ENCODE measurements at regions not wholly inside any gene's neighbourhood (a gene's known extent, or its start where the extent isn't known, plus 50 kb on each side); places are given as distances from the start of the nearest gene placed in this dataset.

DNA sequence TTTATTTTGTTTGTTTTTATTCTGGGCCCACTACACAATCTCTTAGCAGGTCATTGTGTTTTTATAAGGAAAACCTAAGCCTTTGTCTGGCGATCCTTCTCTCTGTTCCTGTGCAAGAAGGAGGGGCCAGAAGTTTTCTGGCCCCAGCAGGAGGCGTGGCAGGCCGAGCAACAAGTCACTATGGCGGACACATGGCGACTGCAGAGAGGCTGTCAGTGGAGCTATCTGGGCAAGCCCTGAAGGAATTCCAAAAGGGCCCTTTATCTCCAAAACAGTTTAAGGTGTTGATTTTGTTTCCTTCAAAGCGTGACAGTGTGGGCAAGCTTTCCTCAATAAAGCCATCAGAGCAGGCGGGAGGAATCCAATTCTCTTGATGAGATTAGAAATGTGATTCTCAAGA is 118.8 kb upstream of the CTAGE1 start:
- Histone ChIP-seq H3K79me2 (ENCODE audit: low read depth) (no peaks in the 10 kb centered on the region), H3K9ac (no peak overlapping the region), H3K4me1 (peaks cover 8% of the 10 kb centered on the region), H3K27ac (no peak overlapping the region), H3K4me2 (peak overlapping the region; percentile 31), H3F3A (ENCODE audit: low read depth) (no peaks in the 10 kb centered on the region), H3K9me3 (ENCODE audit: low read depth) (no peaks in the 10 kb centered on the region), H4K20me1 (ENCODE audit: low read depth) (no peaks in the 10 kb centered on the region), H2AFZ (replicated peaks) (peak overlapping the region; percentile 86), H3K36me3 (no peaks in the 10 kb centered on the region), H3K4me3 (no peak overlapping the region), H3K27me3 (no peaks in the 10 kb centered on the region)
- peak; percentile 44 for DNase-seq (ENCODE audit: low spot score)
- H3K36me3 Mint-ChIP-seq, result no peaks in the 10 kb centered on the region
- H3K4me1 Mint-ChIP-seq, result peaks cover 6% of the 10 kb centered on the region
- peaks cover 2% of the 10 kb centered on the region for H3K27me3 Mint-ChIP-seq (ENCODE audit: insufficient read depth, low read depth)
- no peak overlapping the region for H3K27ac Mint-ChIP-seq
- no peak overlapping the region for H3K4me3 Mint-ChIP-seq
- TF ChIP-seq EZH2 (IDR thresholded peaks at IDR 0.05), result no peak
- no peak for TF ChIP-seq EZH2phosphoT487 (IDR thresholded peaks at IDR 0.05)
- no peak for TF ChIP-seq CTCF (IDR thresholded peaks at IDR 0.05)
- no peaks in the 10 kb centered on the region for H3K9me3 Mint-ChIP-seq

DNA sequence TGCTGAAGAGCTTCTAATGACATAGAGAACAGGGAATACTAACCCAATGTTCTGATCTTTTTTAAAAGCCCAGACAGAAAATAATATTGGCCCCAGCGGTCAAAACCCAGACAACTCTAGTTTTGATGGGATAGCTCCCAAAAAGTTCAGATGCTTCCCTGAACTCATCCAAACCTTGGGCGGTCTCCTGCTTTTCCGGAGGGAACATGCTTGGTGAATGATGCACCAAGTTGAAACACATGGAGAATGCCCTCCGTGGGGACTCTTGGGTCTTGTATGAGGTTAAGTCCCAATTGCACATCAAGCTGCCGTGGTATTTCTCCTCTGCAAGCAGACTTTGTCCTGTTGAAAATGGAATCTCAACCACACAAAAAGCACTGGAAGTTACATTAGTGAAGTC is 120.7 kb upstream of the CTAGE1 start:
- H3K27ac Mint-ChIP-seq, result no peak overlapping the region
- H3K9ac ChIP-seq, result no peak overlapping the region
- no peak overlapping the region for H3K4me2 ChIP-seq
- H3K79me2 ChIP-seq (ENCODE audit: low read depth), result no peaks in the 10 kb centered on the region
- no peaks in the 10 kb centered on the region for H3F3A ChIP-seq (ENCODE audit: low read depth)
- no peak overlapping the region for H3K4me3 ChIP-seq
- H3K4me3 Mint-ChIP-seq, result no peak overlapping the region
- H3K27ac ChIP-seq, result no peak overlapping the region
- H3K36me3 ChIP-seq, result no peaks in the 10 kb centered on the region
- H3K27me3 ChIP-seq, result no peaks in the 10 kb centered on the region
- H4K20me1 ChIP-seq (ENCODE audit: low read depth), result no peaks in the 10 kb centered on the region
- no peak for DNase-seq (ENCODE audit: low spot score)
- TF ChIP-seq EZH2 (IDR thresholded peaks at IDR 0.05), result no peak
- TF ChIP-seq EZH2phosphoT487 (IDR thresholded peaks at IDR 0.05), result no peak
- no peak for TF ChIP-seq CTCF (IDR thresholded peaks at IDR 0.05)
- peaks cover 2% of the 10 kb centered on the region for H3K9me3 Mint-ChIP-seq
- H2AFZ ChIP-seq (replicated peaks), result no peak overlapping the region
- H3K9me3 ChIP-seq (ENCODE audit: low read depth), result no peaks in the 10 kb centered on the region
- peaks cover 8% of the 10 kb centered on the region for H3K4me1 ChIP-seq
- H3K27me3 Mint-ChIP-seq (ENCODE audit: insufficient read depth, low read depth), result peaks cover 2% of the 10 kb centered on the region
- H3K36me3 Mint-ChIP-seq, result no peaks in the 10 kb centered on the region
- H3K4me1 Mint-ChIP-seq, result peaks cover 6% of the 10 kb centered on the region

- H3K4me3 Mint-ChIP-seq, result no peak overlapping the region
- H3K4me1 Mint-ChIP-seq, result peaks cover 6% of the 10 kb centered on the region
- H3K9me3 Mint-ChIP-seq, result peaks cover 2% of the 10 kb centered on the region
Measured at GRCh38 chr18:22539051-22539765, 121.5 kb upstream of the CTAGE1 start.

More at GRCh38 chr18:22539051-22539765, 121.5 kb upstream of the CTAGE1 start:
- Histone ChIP-seq H3K36me3 (no peaks in the 10 kb centered on the region), H3K79me2 (ENCODE audit: low read depth) (no peaks in the 10 kb centered on the region), H3K9ac (no peak overlapping the region), H3K4me1 (peaks cover 8% of the 10 kb centered on the region), H3K27ac (no peak overlapping the region), H3K27me3 (no peaks in the 10 kb centered on the region), H3K4me2 (no peak overlapping the region), H3K9me3 (ENCODE audit: low read depth) (no peaks in the 10 kb centered on the region), H3K4me3 (no peak overlapping the region), H4K20me1 (ENCODE audit: low read depth) (no peaks in the 10 kb centered on the region), H3F3A (ENCODE audit: low read depth) (no peaks in the 10 kb centered on the region), H2AFZ (replicated peaks) (no peak overlapping the region)
- no peaks in the 10 kb centered on the region for H3K36me3 Mint-ChIP-seq
- peaks cover 2% of the 10 kb centered on the region for H3K27me3 Mint-ChIP-seq (ENCODE audit: insufficient read depth, low read depth)
- no peak for TF ChIP-seq EZH2phosphoT487 (IDR thresholded peaks at IDR 0.05)
- no peak for TF ChIP-seq EZH2 (IDR thresholded peaks at IDR 0.05)
- TF ChIP-seq CTCF (IDR thresholded peaks at IDR 0.05), result no peak
- H3K27ac Mint-ChIP-seq, result no peak overlapping the region
- DNase-seq (ENCODE audit: low spot score), result no peak
